OCI-LY7 (cell line): ENCODE measurements at regions not wholly inside any gene's neighbourhood (a gene's known extent, or its start where the extent isn't known, plus 50 kb on each side); places are given as distances from the start of the nearest gene placed in this dataset.

Experiments
- CTCF ChIP-seq: fragments of 200-600 bp; sonication (generic); conservative IDR thresholded peaks from 2 replicates; pipeline ENCODE4 v1.5.1; 2014; ENCODE audit warnings: mild to moderate bottlenecking, antibody characterized with exemption, low read length, moderate library complexity, mixed read lengths
- EZH2phosphoT487 ChIP-seq: fragments of 200-600 bp; sonication (generic); IDR thresholded peaks from 2 replicates; pipeline ENCODE4 v1.6.1; 2018; ENCODE audit warnings: low read depth, borderline replicate concordance, mild to moderate bottlenecking, mixed run types, antibody characterized with exemption, low read length, moderate library complexity, mixed read lengths

GRCh38 chr6:66717801-66718200 is 1010.8 kb upstream of the EYS start:
- no peak for TF ChIP-seq EZH2phosphoT487
- TF ChIP-seq CTCF: no peak
